HCT116 (cell line): ENCODE measurements at regions not wholly inside any gene's neighbourhood (a gene's known extent, or its start where the extent isn't known, plus 50 kb on each side); places are given as distances from the start of the nearest gene placed in this dataset.

Experiments used
- ATAC-seq: fragments of 200-7000 bp; cut with Tn5 transposase; 2 replicates; pipeline ENCODE4 v1.9.1; 2020; ENCODE audit warnings: mild to moderate bottlenecking, moderate library complexity
- BruUV-seq: library from RNA; stranded (reverse); fragments of 400-500 nt; replicated peaks from 2 replicates; lab custom pipeline; 2021; lab: Mats Ljungman, UMichigan
- CTCF ChIA-PET: fragments of 300-600 bp; sonication (Branson Sonifier 250); formaldehyde crosslinking; loops from one replicate; lab custom pipeline; 2021; ENCODE audit warnings: antibody characterized with exemption; lab: Charles Lee
- POLR2A ChIA-PET: fragments of 300-600, 350-600 bp; sonication (Branson Sonifier 250); formaldehyde crosslinking; loops from one replicate; lab custom pipeline; 2021; ENCODE audit warnings: antibody characterized with exemption; lab: Charles Lee
- RAD21 ChIA-PET, 2 experiments: fragments of 300-600 bp; sonication (Branson Sonifier 250); formaldehyde crosslinking; loops; one replicate each; lab custom pipeline; 2023; ENCODE audit warnings: low total read pairs in 2 of 2; ENCODE audit not compliant: uncharacterized antibody in 2 of 2, unreplicated experiment in 2 of 2, low non-redundant PET in 1 of 2; lab: Charles Lee
- DNase-seq: peaks from one replicate; pipeline ENCODE4 v3.0.0-alpha.2; 2010; ENCODE audit warnings: low read depth, low spot score
- H2AFZ ChIP-seq: fragments of 200-600 bp; shearing (Covaris generic), sonication (generic); 2 replicates; pipeline ENCODE4 v1.6.1; 2017; ENCODE audit warnings: low read depth, mixed run types, mixed read lengths, antibody characterized with exemption, low read length; ENCODE audit not compliant: poor library complexity, severe bottlenecking
- H3K27ac ChIP-seq: 2 replicates; pipeline ENCODE4 v1.5.1; 2012; ENCODE audit warnings: low read depth, low read length
- H3K27me3 ChIP-seq: fragments of 200-600 bp; sonication (generic); 2 replicates; pipeline ENCODE4 v1.6.1; 2016; ENCODE audit warnings: mixed run types, low read length, mixed read lengths; ENCODE audit not compliant: insufficient read depth
- H3K36me3 ChIP-seq, 2 experiments: fragments of 200-500 bp in 1 of 2; fragments of 200-600 bp in 1 of 2; sonication (Bioruptor generic) in 1 of 2; sonication (generic) in 1 of 2; 2 replicates each; pipeline versions ENCODE4 v1.5.1 to v1.6.1; 2014 to 2016; ENCODE audit warnings: low read length in 2 of 2, inconsistent platforms in 1 of 2, mixed read lengths in 1 of 2, mixed run types in 1 of 2; ENCODE audit not compliant: insufficient read depth in 2 of 2, control insufficient read depth in 1 of 2
- H3K4me1 ChIP-seq, 2 experiments: fragments of 200-600 bp in 1 of 2; sonication (generic) in 1 of 2; 2 replicates each; pipeline versions ENCODE4 v1.5.1 to v1.6.1; 2012 to 2017; ENCODE audit warnings: low read length in 2 of 2, inconsistent platforms in 1 of 2, mild to moderate bottlenecking in 1 of 2, mixed read lengths in 1 of 2, mixed run types in 1 of 2, moderate library complexity in 1 of 2; ENCODE audit not compliant: insufficient read depth in 2 of 2, control insufficient read depth in 1 of 2
- H3K4me2 ChIP-seq: fragments of 200-600 bp; sonication (generic); 2 replicates; pipeline ENCODE4 v1.6.1; 2017; ENCODE audit warnings: mixed run types, low read length, mixed read lengths
- H3K4me3 ChIP-seq, 2 experiments: fragments of 200-600 bp in 1 of 2; sonication (generic) in 1 of 2; replicated peaks in 1 of 2; 2 replicates each; pipeline ENCODE4 v1.5.1; 2011 to 2016; ENCODE audit warnings: low read length in 2 of 2, control low read depth in 1 of 2, low read depth in 1 of 2, mild to moderate bottlenecking in 1 of 2, mixed read lengths in 1 of 2, mixed run types in 1 of 2
- H3K79me2 ChIP-seq: fragments of 200-600 bp; sonication (generic); 2 replicates; pipeline ENCODE4 v1.6.1; 2017; ENCODE audit warnings: mild to moderate bottlenecking, mixed run types, low read length, moderate library complexity, mixed read lengths; ENCODE audit not compliant: insufficient read depth
- H3K9ac ChIP-seq: fragments of 200-600 bp; sonication (generic); 2 replicates; pipeline ENCODE4 v1.6.1; 2016; ENCODE audit warnings: low read length, mixed read lengths
- H3K9me2 ChIP-seq: fragments of 200-600 bp; sonication (generic), shearing (Covaris generic); 2 replicates; pipeline ENCODE4 v1.6.1; 2017; ENCODE audit warnings: mixed run types, mild to moderate bottlenecking, moderate library complexity; ENCODE audit not compliant: insufficient read depth
- H3K9me3 ChIP-seq, 2 experiments: fragments of 200-500 bp in 1 of 2; fragments of 200-600 bp in 1 of 2; sonication (Bioruptor generic) in 1 of 2; sonication (generic) in 1 of 2; 2 replicates each; pipeline ENCODE4 v1.6.1; 2014 to 2017; ENCODE audit warnings: low read length in 2 of 2, mixed read lengths in 2 of 2, inconsistent platforms in 1 of 2, low read depth in 1 of 2, mild to moderate bottlenecking in 1 of 2, mixed run types in 1 of 2, moderate library complexity in 1 of 2; ENCODE audit not compliant: control insufficient read depth in 1 of 2, insufficient read depth in 1 of 2
- H4K20me1 ChIP-seq: fragments of 200-600 bp; sonication (generic), shearing (Covaris generic); 2 replicates; pipeline ENCODE4 v1.6.1; 2017; ENCODE audit warnings: mixed run types, mild to moderate bottlenecking, moderate library complexity; ENCODE audit not compliant: insufficient read depth
- EGR1 ChIP-seq: IDR thresholded peaks from 2 replicates; pipeline ENCODE4 v1.6.1; 2012; ENCODE audit warnings: low read depth
- ELF1 ChIP-seq: IDR thresholded peaks from 2 replicates; pipeline ENCODE4 v1.6.1; 2012; ENCODE audit warnings: low read depth, borderline replicate concordance
- EZH2 ChIP-seq: fragments of 200-600 bp; sonication (generic); IDR thresholded peaks from 2 replicates; pipeline ENCODE4 v1.6.1; 2017; ENCODE audit warnings: antibody characterized with exemption, mixed run types
- EZH2phosphoT487 ChIP-seq: fragments of 200-600 bp; IDR thresholded peaks from 2 replicates; pipeline ENCODE4 v1.6.1; 2018; ENCODE audit warnings: antibody characterized with exemption, borderline replicate concordance
- FOSL1 ChIP-seq: IDR thresholded peaks from 2 replicates; pipeline ENCODE4 v1.6.1; 2012; ENCODE audit warnings: low read depth
- JUND ChIP-seq: IDR thresholded peaks from 2 replicates; pipeline ENCODE4 v1.6.1; 2012
- POLR2A ChIP-seq: IDR thresholded peaks from 2 replicates; pipeline ENCODE4 v1.7.0; 2011; ENCODE audit warnings: borderline replicate concordance; ENCODE audit not compliant: insufficient read depth, insufficient read length; ENCODE audit errors: extremely low read depth
- POLR2AphosphoS5 ChIP-seq: IDR thresholded peaks from 2 replicates; pipeline ENCODE4 v1.6.1; 2011; ENCODE audit warnings: mild to moderate bottlenecking, low read depth, low read length, moderate library complexity
- RAD21 ChIP-seq: IDR thresholded peaks from 2 replicates; pipeline ENCODE4 v1.6.1; 2012; ENCODE audit warnings: low read depth, mild to moderate bottlenecking
- SP1 ChIP-seq: IDR thresholded peaks from 2 replicates; pipeline ENCODE4 v1.6.1; 2012; ENCODE audit warnings: low read depth
- SRF ChIP-seq: IDR thresholded peaks from 2 replicates; pipeline ENCODE4 v1.6.1; 2012; ENCODE audit warnings: low read depth
- YY1 ChIP-seq: IDR thresholded peaks from 2 replicates; pipeline ENCODE4 v1.6.1; 2011; ENCODE audit warnings: low read length, low read depth, moderate library complexity, mild to moderate bottlenecking; ENCODE audit not compliant: insufficient replicate concordance; ENCODE audit errors: extremely low read depth
- ZFX ChIP-seq: fragments of 450-650 bp; IDR thresholded peaks from 2 replicates; pipeline ENCODE4 v1.6.1; 2017
- intact Hi-C: fragments of 100-400 bp; cut with micrococcal nuclease; formaldehyde crosslinking; loops from 2 replicates; pipeline ENCODE4 v1.10.0; 2022
- TF ChIP-seq, protein P1 (sequence below), 3 experiments: fragments of 200-600 bp in 1 of 3; sonication (generic) in 1 of 3; IDR thresholded peaks in 2 of 3; conservative IDR thresholded peaks in 1 of 3; 2 replicates each; pipeline ENCODE4 v1.5.1; 2012 to 2017; ENCODE audit warnings: low read depth in 2 of 3, low read length in 2 of 3, antibody characterized with exemption in 1 of 3, borderline replicate concordance in 1 of 3, control low read depth in 1 of 3, mild to moderate bottlenecking in 1 of 3, mixed read lengths in 1 of 3, mixed run types in 1 of 3, moderate library complexity in 1 of 3; ENCODE audit not compliant: insufficient read depth in 1 of 3
- TF ChIP-seq, protein P2 (sequence below): IDR thresholded peaks from 2 replicates; pipeline ENCODE4 v1.6.1; 2012

DNA sequence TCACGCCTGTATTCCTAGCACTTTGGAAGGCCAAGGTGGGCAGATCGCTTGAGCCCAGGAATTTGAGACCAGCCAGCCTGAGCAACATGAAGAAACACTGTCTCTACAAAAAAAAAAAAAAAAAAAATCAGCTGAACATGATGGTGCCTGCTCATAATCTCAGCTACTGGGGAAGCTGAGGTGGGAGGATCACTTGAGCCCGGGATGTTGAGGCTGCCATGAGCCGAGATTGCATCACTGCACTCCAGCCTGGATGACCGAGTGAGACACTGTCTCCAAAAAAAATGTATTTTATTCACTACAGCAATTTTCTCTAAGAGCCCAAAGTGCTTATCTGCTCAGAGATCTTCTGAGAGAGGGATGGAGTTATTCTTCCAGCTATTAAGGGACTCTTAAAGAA, 215.8 kb upstream of the PPP3CA start:
- no peaks in the 10 kb centered on the region for H3K9me2 ChIP-seq
- no peak overlapping the region for H2AFZ ChIP-seq
- CTCF ChIA-PET = no interaction called here
- TF ChIP-seq YY1 (no peak), EZH2phosphoT487 (no peak), SP1 (no peak), POLR2A (no peak), JUND (no peak), POLR2AphosphoS5 (no peak), RAD21 (no peak), FOSL1 (no peak)
- TF ChIP-seq, protein P1, sequence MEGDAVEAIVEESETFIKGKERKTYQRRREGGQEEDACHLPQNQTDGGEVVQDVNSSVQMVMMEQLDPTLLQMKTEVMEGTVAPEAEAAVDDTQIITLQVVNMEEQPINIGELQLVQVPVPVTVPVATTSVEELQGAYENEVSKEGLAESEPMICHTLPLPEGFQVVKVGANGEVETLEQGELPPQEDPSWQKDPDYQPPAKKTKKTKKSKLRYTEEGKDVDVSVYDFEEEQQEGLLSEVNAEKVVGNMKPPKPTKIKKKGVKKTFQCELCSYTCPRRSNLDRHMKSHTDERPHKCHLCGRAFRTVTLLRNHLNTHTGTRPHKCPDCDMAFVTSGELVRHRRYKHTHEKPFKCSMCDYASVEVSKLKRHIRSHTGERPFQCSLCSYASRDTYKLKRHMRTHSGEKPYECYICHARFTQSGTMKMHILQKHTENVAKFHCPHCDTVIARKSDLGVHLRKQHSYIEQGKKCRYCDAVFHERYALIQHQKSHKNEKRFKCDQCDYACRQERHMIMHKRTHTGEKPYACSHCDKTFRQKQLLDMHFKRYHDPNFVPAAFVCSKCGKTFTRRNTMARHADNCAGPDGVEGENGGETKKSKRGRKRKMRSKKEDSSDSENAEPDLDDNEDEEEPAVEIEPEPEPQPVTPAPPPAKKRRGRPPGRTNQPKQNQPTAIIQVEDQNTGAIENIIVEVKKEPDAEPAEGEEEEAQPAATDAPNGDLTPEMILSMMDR (IDR thresholded peaks at IDR 0.05 in 2 of 3, conservative IDR thresholded peaks at IDR 0.05 in 1 of 3; ENCODE audit: borderline replicate concordance in 1 of 3, insufficient read depth in 1 of 3, low read depth in 2 of 3, low read length in 2 of 3) = no peak
- no TSS peak for BruUV-seq
- H3K79me2 ChIP-seq = no peaks in the 10 kb centered on the region
- ATAC-seq = no peak
- H3K9ac ChIP-seq = no peak overlapping the region
- POLR2A ChIA-PET = no interaction called here
- H3K9me3 ChIP-seq = no peaks in the 10 kb centered on the region
- H3K27ac ChIP-seq = no peak overlapping the region
- intact Hi-C loops = no loop called here
- H3K36me3 ChIP-seq = no peaks in the 10 kb centered on the region
- RAD21 ChIA-PET = no interaction called here
- H3K4me2 ChIP-seq = no peak overlapping the region
- no peaks in the 10 kb centered on the region for H4K20me1 ChIP-seq
- no peaks in the 10 kb centered on the region for H3K4me1 ChIP-seq
- no peaks in the 10 kb centered on the region for H3K27me3 ChIP-seq
- no peak for DNase-seq
- H3K4me3 ChIP-seq = no peak overlapping the region

DNA sequence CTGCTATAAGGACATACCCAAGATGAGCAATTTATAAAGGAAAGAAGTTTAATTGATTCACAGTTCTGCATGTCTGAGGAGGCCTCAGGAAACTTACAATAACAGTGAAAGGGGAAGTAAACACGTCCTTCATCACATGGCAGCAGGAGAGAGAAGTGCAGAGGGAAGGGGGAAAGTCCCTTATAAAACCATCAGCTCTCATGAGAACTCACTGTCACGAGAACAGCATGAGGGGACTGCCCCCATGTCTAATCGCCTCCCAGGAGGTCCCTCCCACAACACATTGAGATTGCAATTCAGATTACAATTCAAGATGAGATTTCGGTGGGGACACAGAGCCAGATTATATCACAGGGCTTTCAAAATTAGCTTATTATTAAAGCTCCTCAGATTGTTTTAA, 209.5 kb upstream of the PPP3CA start:
- RAD21 ChIA-PET = no interaction called here
- H3K4me3 ChIP-seq = no peak overlapping the region
- no peaks in the 10 kb centered on the region for H3K79me2 ChIP-seq
- CTCF ChIA-PET = no interaction called here
- TF ChIP-seq POLR2A = no peak
- no peak for TF ChIP-seq SRF
- TF ChIP-seq, protein P2, sequence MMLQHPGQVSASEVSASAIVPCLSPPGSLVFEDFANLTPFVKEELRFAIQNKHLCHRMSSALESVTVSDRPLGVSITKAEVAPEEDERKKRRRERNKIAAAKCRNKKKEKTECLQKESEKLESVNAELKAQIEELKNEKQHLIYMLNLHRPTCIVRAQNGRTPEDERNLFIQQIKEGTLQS = no peak
- no peak for TF ChIP-seq EZH2
- TF ChIP-seq RAD21 = no peak
- no peak for TF ChIP-seq ZFX
- TF ChIP-seq JUND = no peak
- no peak for TF ChIP-seq EGR1
- TF ChIP-seq YY1 = no peak
- no peak for TF ChIP-seq POLR2AphosphoS5
- TF ChIP-seq ELF1 = no peak
- TF ChIP-seq, all 23 proteins: peak for 0
- DNase-seq (no peak), ATAC-seq (no peak)
- Histone ChIP-seq H3K27ac (no peak overlapping the region), H3K9ac (no peak overlapping the region), H3K4me1 (no peaks in the 10 kb centered on the region), H3K4me2 (no peak overlapping the region), H3K9me3 (no peaks in the 10 kb centered on the region), H3K9me2 (no peaks in the 10 kb centered on the region), H4K20me1 (no peaks in the 10 kb centered on the region), H2AFZ (no peak overlapping the region), H3K27me3 (no peaks in the 10 kb centered on the region), H3K36me3 (no peaks in the 10 kb centered on the region)
- POLR2A ChIA-PET = no interaction called here
- intact Hi-C loops = no loop called here
- BruUV-seq = no TSS peak
